ENCODE measurements at regions not wholly inside any gene's neighbourhood (a gene's known extent, or its start where the extent isn't known, plus 50 kb on each side); places are given as distances from the start of the nearest gene placed in this dataset.

- TF ChIP-seq SUZ12 (IDR thresholded peaks at IDR 0.05; ENCODE audit: low read depth, low read length) = no peak
- TF ChIP-seq ZNF232 (CRISPR knock-in tag; IDR thresholded peaks at IDR 0.05; ENCODE audit: borderline replicate concordance) = no peak
These were observed 345.8 kb upstream of the CDH5 start (continued) for GRCh38 chr16:66020642-66021041.

- 2% methylated on average over 2 of the region's 2 CpGs for WGBS (ENCODE audit: low lambda C conversion rate)
- no peak overlapping the region for H3K4me2 ChIP-seq (ENCODE audit: low read depth, low read length)
- no peaks in the 10 kb centered on the region for H3K36me3 ChIP-seq (replicated peaks in 1 of 2; ENCODE audit: control insufficient read depth in 1 of 2, insufficient read depth in 2 of 2, low read length in 2 of 2)
- H3K27ac ChIP-seq (ENCODE audit: extremely low read length, insufficient read depth, low read length) = no peak overlapping the region
- no peaks in the 10 kb centered on the region for H3K4me1 ChIP-seq (ENCODE audit: insufficient read depth, low read length)
- no peaks in the 10 kb centered on the region for H4K20me1 ChIP-seq (ENCODE audit: insufficient read depth, low read length)
- intact Hi-C loops (cut with micrococcal nuclease; ENCODE audit: unreplicated experiment) = no loop called here
- DNase-seq (ENCODE audit: low spot score) = no peak
- no TSS peak for BruUV-seq (replicated peaks)
- ChIA-PET POLR2A (no interaction called here), CTCF (ENCODE audit: low intra/inter-chr PET ratio, low total read pairs) (no interaction called here)
- H3K27me3 ChIP-seq (ENCODE audit: control insufficient read depth in 1 of 2, insufficient read depth in 2 of 2, low read length in 2 of 2) = peaks cover 2 to 6% of the 10 kb centered on the region in 2 experiments; a peak in 3 of 5 replicates
- TF ChIP-seq DNMT1 (CRISPR knock-in tag; IDR thresholded peaks at IDR 0.05) (no peak), NBN (conservative IDR thresholded peaks at IDR 0.05) (no peak), ZNF646 (CRISPR knock-in tag; IDR thresholded peaks at IDR 0.05) (no peak), CERS6 (CRISPR knock-in tag; IDR thresholded peaks at IDR 0.05) (no peak), ESRRA (CRISPR knock-in tag; IDR thresholded peaks at IDR 0.05; ENCODE audit: low read depth) (no peak), ZNF691 (CRISPR knock-in tag; IDR thresholded peaks at IDR 0.05; ENCODE audit: borderline replicate concordance, low read depth) (no peak), TBX3 (IDR thresholded peaks at IDR 0.05; ENCODE audit: borderline replicate concordance) (no peak), ZNF232 (CRISPR knock-in tag; IDR thresholded peaks at IDR 0.05; ENCODE audit: borderline replicate concordance) (no peak), SSRP1 (CRISPR knock-in tag; IDR thresholded peaks at IDR 0.05) (no peak), ZNF788 (CRISPR knock-in tag; IDR thresholded peaks at IDR 0.05; ENCODE audit: borderline replicate concordance) (no peak), ZMYM3 (CRISPR knock-in tag; IDR thresholded peaks at IDR 0.05) (no peak)
- TF ChIP-seq, protein P1, sequence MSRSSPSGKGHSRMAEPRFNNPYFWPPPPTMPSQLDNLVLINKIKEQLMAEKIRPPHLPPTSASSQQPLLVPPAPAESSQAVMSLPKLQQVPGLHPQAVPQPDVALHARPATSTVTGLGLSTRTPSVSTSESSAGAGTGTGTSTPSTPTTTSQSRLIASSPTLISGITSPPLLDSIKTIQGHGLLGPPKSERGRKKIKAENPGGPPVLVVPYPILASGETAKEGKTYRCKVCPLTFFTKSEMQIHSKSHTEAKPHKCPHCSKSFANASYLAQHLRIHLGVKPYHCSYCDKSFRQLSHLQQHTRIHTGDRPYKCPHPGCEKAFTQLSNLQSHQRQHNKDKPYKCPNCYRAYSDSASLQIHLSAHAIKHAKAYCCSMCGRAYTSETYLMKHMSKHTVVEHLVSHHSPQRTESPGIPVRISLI (CRISPR knock-in tag; IDR thresholded peaks at IDR 0.05; ENCODE audit: borderline replicate concordance) = no peak
- H3K9me3 ChIP-seq (ENCODE audit: low read length) = peaks cover 7% of the 10 kb centered on the region; the same call in 1 of the 2 replicates
- no peak for FAIRE-seq
- no peak overlapping the region for H3K4me3 ChIP-seq (replicated peaks in 1 of 3; ENCODE audit: insufficient read depth in 1 of 3, low read depth in 2 of 3, low read length in 3 of 3)
- in situ Hi-C loops (cut with HindIII; ENCODE audit: extremely low pct_ligation_motif_present, low pct_unique_long_range_greater_than_20kb) = no loop called here
- H3K9ac ChIP-seq (ENCODE audit: insufficient read depth, low read depth, low read length) = no peak overlapping the region
- ATAC-seq = no peak
- no peak overlapping the region for H2AFZ ChIP-seq (ENCODE audit: low read length)
- no peaks in the 10 kb centered on the region for H3K79me2 ChIP-seq (ENCODE audit: insufficient read depth, low read length)
These were observed 346.4 kb upstream of the CDH5 start for GRCh38 chr16:66020046-66020445.
